ENCODE measurements at regions not wholly inside any gene's neighbourhood (a gene's known extent, or its start where the extent isn't known, plus 50 kb on each side); places are given as distances from the start of the nearest gene placed in this dataset.

DNA sequence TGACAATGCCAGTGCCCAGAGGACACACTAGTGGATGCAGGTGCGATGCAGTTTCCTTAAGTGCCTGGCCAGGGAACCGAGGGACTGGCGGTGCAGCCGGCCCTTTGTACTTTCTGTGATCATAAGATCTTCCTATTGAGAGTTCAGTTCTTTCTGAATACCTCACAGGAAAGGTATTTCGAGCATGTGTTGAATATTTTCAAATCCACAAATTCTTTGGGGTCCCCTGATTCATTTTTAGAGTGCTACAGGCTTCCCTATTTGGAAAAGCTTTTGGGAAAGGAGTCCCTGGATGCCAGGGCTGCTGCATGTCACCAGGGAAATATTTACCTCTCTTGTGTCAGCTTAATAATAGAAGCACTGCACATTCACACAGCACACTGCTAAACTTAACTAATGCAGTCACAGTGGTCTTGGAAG lies 281.5 kb downstream of the GADD45G start:
- TF ChIP-seq YY1 (IDR thresholded peaks at IDR 0.05; ENCODE audit: low read depth) (no peak), CEBPB (IDR thresholded peaks at IDR 0.05) (no peak), FOXM1 (IDR thresholded peaks at IDR 0.05; ENCODE audit: borderline replicate concordance, low read depth) (no peak), NFIC (IDR thresholded peaks at IDR 0.05) (no peak), ZBTB7A (IDR thresholded peaks at IDR 0.05; ENCODE audit: low read depth) (no peak), RAD21 (IDR thresholded peaks at IDR 0.05; ENCODE audit: low read depth) (no peak), TAF1 (IDR thresholded peaks at IDR 0.05; ENCODE audit: low read depth) (no peak), EGR1 (IDR thresholded peaks at IDR 0.05) (no peak), EP300 (IDR thresholded peaks at IDR 0.05; ENCODE audit: borderline replicate concordance) (no peak), TEAD4 (IDR thresholded peaks at IDR 0.05) (no peak), TCF12 (IDR thresholded peaks at IDR 0.05; ENCODE audit: low read depth) (no peak)
- TF ChIP-seq, protein P1, sequence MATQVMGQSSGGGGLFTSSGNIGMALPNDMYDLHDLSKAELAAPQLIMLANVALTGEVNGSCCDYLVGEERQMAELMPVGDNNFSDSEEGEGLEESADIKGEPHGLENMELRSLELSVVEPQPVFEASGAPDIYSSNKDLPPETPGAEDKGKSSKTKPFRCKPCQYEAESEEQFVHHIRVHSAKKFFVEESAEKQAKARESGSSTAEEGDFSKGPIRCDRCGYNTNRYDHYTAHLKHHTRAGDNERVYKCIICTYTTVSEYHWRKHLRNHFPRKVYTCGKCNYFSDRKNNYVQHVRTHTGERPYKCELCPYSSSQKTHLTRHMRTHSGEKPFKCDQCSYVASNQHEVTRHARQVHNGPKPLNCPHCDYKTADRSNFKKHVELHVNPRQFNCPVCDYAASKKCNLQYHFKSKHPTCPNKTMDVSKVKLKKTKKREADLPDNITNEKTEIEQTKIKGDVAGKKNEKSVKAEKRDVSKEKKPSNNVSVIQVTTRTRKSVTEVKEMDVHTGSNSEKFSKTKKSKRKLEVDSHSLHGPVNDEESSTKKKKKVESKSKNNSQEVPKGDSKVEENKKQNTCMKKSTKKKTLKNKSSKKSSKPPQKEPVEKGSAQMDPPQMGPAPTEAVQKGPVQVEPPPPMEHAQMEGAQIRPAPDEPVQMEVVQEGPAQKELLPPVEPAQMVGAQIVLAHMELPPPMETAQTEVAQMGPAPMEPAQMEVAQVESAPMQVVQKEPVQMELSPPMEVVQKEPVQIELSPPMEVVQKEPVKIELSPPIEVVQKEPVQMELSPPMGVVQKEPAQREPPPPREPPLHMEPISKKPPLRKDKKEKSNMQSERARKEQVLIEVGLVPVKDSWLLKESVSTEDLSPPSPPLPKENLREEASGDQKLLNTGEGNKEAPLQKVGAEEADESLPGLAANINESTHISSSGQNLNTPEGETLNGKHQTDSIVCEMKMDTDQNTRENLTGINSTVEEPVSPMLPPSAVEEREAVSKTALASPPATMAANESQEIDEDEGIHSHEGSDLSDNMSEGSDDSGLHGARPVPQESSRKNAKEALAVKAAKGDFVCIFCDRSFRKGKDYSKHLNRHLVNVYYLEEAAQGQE (IDR thresholded peaks at IDR 0.05; ENCODE audit: low read depth), result no peak
- TF ChIP-seq, protein P2, sequence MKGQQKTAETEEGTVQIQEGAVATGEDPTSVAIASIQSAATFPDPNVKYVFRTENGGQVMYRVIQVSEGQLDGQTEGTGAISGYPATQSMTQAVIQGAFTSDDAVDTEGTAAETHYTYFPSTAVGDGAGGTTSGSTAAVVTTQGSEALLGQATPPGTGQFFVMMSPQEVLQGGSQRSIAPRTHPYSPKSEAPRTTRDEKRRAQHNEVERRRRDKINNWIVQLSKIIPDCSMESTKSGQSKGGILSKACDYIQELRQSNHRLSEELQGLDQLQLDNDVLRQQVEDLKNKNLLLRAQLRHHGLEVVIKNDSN (IDR thresholded peaks at IDR 0.05), result no peak
